Gastroesophageal sphincter (tissue), 4 donors: ENCODE measurements at regions not wholly inside any gene's neighbourhood (a gene's known extent, or its start where the extent isn't known, plus 50 kb on each side); places are given as distances from the start of the nearest gene placed in this dataset.

ENCODE experiments used
- ATAC-seq: fragments of 150-250 bp; one replicate; pipeline ENCODE4 v1.9.1; 2016; ENCODE audit warnings: mild to moderate bottlenecking, moderate library complexity
- H3K27ac ChIP-seq, 4 donors: fragments of 200-600 bp; sonication (generic) in 3 of 4; 1 replicate in 3 of 4; 2 replicates in 1 of 4; pipeline ENCODE4 v1.5.1; 2016 to 2019
- H3K27me3 ChIP-seq: fragments of 200-600 bp; sonication (generic); one replicate; pipeline ENCODE4 v1.5.1; 2019
- H3K36me3 ChIP-seq, 2 donors: fragments of 200-600 bp; sonication (generic); one replicate each; pipeline ENCODE4 v1.5.1; 2019; ENCODE audit warnings: control low read depth in 1 of 2
- H3K4me1 ChIP-seq, 3 donors: fragments of 200-600 bp; sonication (generic); 1 replicate in 2 of 3; 2 replicates in 1 of 3; pipeline ENCODE4 v1.5.1; 2016 to 2019; ENCODE audit warnings: control low read depth in 2 of 3
- H3K4me3 ChIP-seq, 2 donors: fragments of 200-600 bp; sonication (generic); one replicate each; pipeline ENCODE4 v1.5.1; 2019; ENCODE audit warnings: mild to moderate bottlenecking in 1 of 2, moderate library complexity in 1 of 2
- H3K9me3 ChIP-seq, 3 donors: fragments of 200-600 bp; sonication (generic); one replicate each; pipeline ENCODE4 v1.5.1; 2017 to 2019; ENCODE audit warnings: control low read depth in 2 of 3
- CTCF ChIP-seq, 4 experiments: fragments of 200-600 bp in 2 of 4; fragments of 450-650 bp in 2 of 4; sonication (generic) in 1 of 4; IDR thresholded peaks; one replicate each; pipeline ENCODE4 v1.5.1; 2017 to 2019; ENCODE audit warnings: antibody characterized with exemption in 4 of 4, mild to moderate bottlenecking in 2 of 4, moderate library complexity in 2 of 4
- EP300 ChIP-seq: sonication (generic); formaldehyde crosslinking; IDR thresholded peaks from one replicate; pipeline ENCODE4 v1.6.1; 2017; ENCODE audit warnings: antibody characterized with exemption, mild to moderate bottlenecking
- POLR2A ChIP-seq, 2 donors: fragments of 450-650 bp; IDR thresholded peaks; one replicate each; pipeline ENCODE4 v1.6.1; 2017; ENCODE audit warnings: antibody characterized with exemption in 2 of 2, mild to moderate bottlenecking in 2 of 2, moderate library complexity in 1 of 2
- POLR2AphosphoS5 ChIP-seq: sonication (generic); formaldehyde crosslinking; IDR thresholded peaks from one replicate; pipeline ENCODE4 v1.6.1; 2017; ENCODE audit warnings: antibody characterized with exemption
- WGBS, 2 donors: methylation state at CpG; one replicate each; pipeline ENCODE4 v1.1.5; 2018; ENCODE audit warnings: low coverage in 1 of 2; 5-methylcytosine and 5-hydroxymethylcytosine counted together

GRCh38 chr2:156752042-156752441 lies 315.9 kb downstream of the GPD2 start:
- Histone ChIP-seq H3K4me1 (peaks cover 0 to 3% (median 0%) of the 10 kb centered on the region in 3 donors), H3K4me3 (no peak overlapping the region), H3K27me3 (no peaks in the 10 kb centered on the region), H3K9me3 (no peaks in the 10 kb centered on the region), H3K36me3 (no peaks in the 10 kb centered on the region), H3K27ac (no peak overlapping the region)
- no peak for TF ChIP-seq CTCF (IDR thresholded peaks at IDR 0.05)
- TF ChIP-seq EP300: no peak
- no peak for TF ChIP-seq POLR2A (IDR thresholded peaks at IDR 0.05)
- no peak for TF ChIP-seq POLR2AphosphoS5
- 84 to 98% methylated on average over 2 of the region's 2 CpGs for WGBS, 2 donors
- no peak for ATAC-seq

GRCh38 chr2:156753766-156754165 lies 317.6 kb downstream of the GPD2 start:
- no peaks in the 10 kb centered on the region for H3K9me3 ChIP-seq
- H3K4me3 ChIP-seq: no peak overlapping the region
- TF ChIP-seq EP300 (no peak), POLR2AphosphoS5 (no peak), CTCF (IDR thresholded peaks at IDR 0.05) (no peak), POLR2A (IDR thresholded peaks at IDR 0.05) (no peak)
- WGBS, 2 donors: 40 to 45% methylated on average over 1 of the region's 1 CpG
- no peaks in the 10 kb centered on the region for H3K27me3 ChIP-seq
- no peaks in the 10 kb centered on the region for H3K36me3 ChIP-seq
- no peak overlapping the region for H3K27ac ChIP-seq
- H3K4me1 ChIP-seq: peaks cover 0 to 3% (median 0%) of the 10 kb centered on the region in 3 donors
- ATAC-seq: no peak

GRCh38 chr2:156756516-156756915 lies 320.3 kb downstream of the GPD2 start:
- ATAC-seq: no peak

GRCh38 chr2:156763174-156763573 lies 327.0 kb downstream of the GPD2 start:
- 68 to 86% methylated on average over 2 of the region's 2 CpGs for WGBS, 2 donors
- no peak for ATAC-seq

More at GRCh38 chr2:156756516-156756915, 320.3 kb downstream of the GPD2 start:
- no peak overlapping the region for H3K27ac ChIP-seq
- no peak for TF ChIP-seq CTCF (IDR thresholded peaks at IDR 0.05)
- TF ChIP-seq EP300: no peak
- no peak for TF ChIP-seq POLR2A (IDR thresholded peaks at IDR 0.05)
- TF ChIP-seq POLR2AphosphoS5: no peak
- H3K27me3 ChIP-seq: no peaks in the 10 kb centered on the region
- H3K4me3 ChIP-seq: no peak overlapping the region
- no peaks in the 10 kb centered on the region for H3K36me3 ChIP-seq
- H3K9me3 ChIP-seq: no peaks in the 10 kb centered on the region
- H3K4me1 ChIP-seq: peaks cover 0 to 3% (median 0%) of the 10 kb centered on the region in 3 donors

More at GRCh38 chr2:156763174-156763573, 327.0 kb downstream of the GPD2 start:
- no peaks in the 10 kb centered on the region for H3K4me1 ChIP-seq
- TF ChIP-seq POLR2AphosphoS5 (no peak), EP300 (no peak), POLR2A (IDR thresholded peaks at IDR 0.05) (no peak), CTCF (IDR thresholded peaks at IDR 0.05) (no peak)
- H3K4me3 ChIP-seq: no peak overlapping the region
- H3K36me3 ChIP-seq: no peaks in the 10 kb centered on the region
- no peaks in the 10 kb centered on the region for H3K27me3 ChIP-seq
- H3K27ac ChIP-seq: no peak overlapping the region
- no peaks in the 10 kb centered on the region for H3K9me3 ChIP-seq
